Common myeloid progenitor, CD34-positive (primary cell): ENCODE measurements at regions not wholly inside any gene's neighbourhood (a gene's known extent, or its start where the extent isn't known, plus 50 kb on each side); places are given as distances from the start of the nearest gene placed in this dataset.

Source experiments
- CTCF ChIA-PET: fragments of 350-600 bp; sonication (Branson Sonifier 250); formaldehyde crosslinking; loops from one replicate; lab custom pipeline; 2021; ENCODE audit warnings: antibody characterized with exemption; lab: Charles Lee
- POLR2A ChIA-PET: fragments of 350-600 bp; sonication (Branson Sonifier 250); formaldehyde crosslinking; loops from one replicate; lab custom pipeline; 2021; ENCODE audit warnings: antibody characterized with exemption; lab: Charles Lee
- DNase-seq, 3 donors: peaks; one replicate each; pipeline versions ENCODE4 v3.0.0 to v3.0.0-alpha.2; 2013
- H3K27ac ChIP-seq, 2 experiments: 1 replicate in 1 of 2; 2 replicates in 1 of 2; pipeline ENCODE4 v1.7.0; 2013; ENCODE audit warnings: inconsistent platforms in 2 of 2, low read length in 2 of 2, mild to moderate bottlenecking in 2 of 2, low read depth in 1 of 2, moderate library complexity in 1 of 2; ENCODE audit not compliant: severe bottlenecking in 2 of 2, insufficient read depth in 1 of 2, poor library complexity in 1 of 2
- H3K27me3 ChIP-seq, 5 experiments: replicated peaks in 2 of 5; 1 replicate in 3 of 5; 2 replicates in 2 of 5; pipeline versions ENCODE4 v1.6.1 to v1.7.0; 2013; ENCODE audit warnings: low read length in 4 of 5, mild to moderate bottlenecking in 2 of 5, moderate library complexity in 2 of 5, inconsistent platforms in 1 of 5; ENCODE audit not compliant: insufficient read depth in 5 of 5, control insufficient read depth in 4 of 5
- H3K36me3 ChIP-seq, 4 experiments: 1 replicate in 2 of 4; 2 replicates in 2 of 4; pipeline versions ENCODE4 v1.6.1 to v1.7.0; 2013; ENCODE audit warnings: low read length in 3 of 4, control low read depth in 1 of 4, mild to moderate bottlenecking in 1 of 4; ENCODE audit not compliant: control insufficient read depth in 4 of 4, insufficient read depth in 4 of 4
- H3K4me1 ChIP-seq, 4 experiments: 1 replicate in 3 of 4; 2 replicates in 1 of 4; pipeline versions ENCODE4 v1.6.1 to v1.7.1; 2013; ENCODE audit warnings: low read length in 3 of 4, mild to moderate bottlenecking in 3 of 4, control low read depth in 1 of 4, inconsistent platforms in 1 of 4, moderate library complexity in 1 of 4; ENCODE audit not compliant: control insufficient read depth in 4 of 4, insufficient read depth in 4 of 4; ENCODE audit errors: control extremely low read depth in 1 of 4
- H3K4me3 ChIP-seq, 7 experiments: 1 replicate in 4 of 7; 2 replicates in 3 of 7; pipeline versions ENCODE4 v1.5.1 to v1.7.0; 2013; ENCODE audit warnings: mild to moderate bottlenecking in 7 of 7, low read length in 6 of 7, moderate library complexity in 6 of 7, inconsistent platforms in 2 of 7, low read depth in 2 of 7, control low read depth in 1 of 7; ENCODE audit not compliant: insufficient read depth in 4 of 7, control insufficient read depth in 1 of 7; ENCODE audit errors: extremely low read depth in 1 of 7
- H3K9me3 ChIP-seq, 5 experiments: 1 replicate in 4 of 5; 2 replicates in 1 of 5; pipeline versions ENCODE4 v1.6.1 to v1.7.1; 2013; ENCODE audit warnings: low read length in 4 of 5, mild to moderate bottlenecking in 2 of 5, inconsistent platforms in 1 of 5, low read depth in 1 of 5, moderate library complexity in 1 of 5; ENCODE audit not compliant: control insufficient read depth in 4 of 5, insufficient read depth in 2 of 5; ENCODE audit errors: control extremely low read depth in 1 of 5
- WGBS: methylation state at CpG from one replicate; pipeline ENCODE4 v1.1.5; 2013; ENCODE audit not compliant: insufficient coverage; 5-methylcytosine and 5-hydroxymethylcytosine counted together

DNA sequence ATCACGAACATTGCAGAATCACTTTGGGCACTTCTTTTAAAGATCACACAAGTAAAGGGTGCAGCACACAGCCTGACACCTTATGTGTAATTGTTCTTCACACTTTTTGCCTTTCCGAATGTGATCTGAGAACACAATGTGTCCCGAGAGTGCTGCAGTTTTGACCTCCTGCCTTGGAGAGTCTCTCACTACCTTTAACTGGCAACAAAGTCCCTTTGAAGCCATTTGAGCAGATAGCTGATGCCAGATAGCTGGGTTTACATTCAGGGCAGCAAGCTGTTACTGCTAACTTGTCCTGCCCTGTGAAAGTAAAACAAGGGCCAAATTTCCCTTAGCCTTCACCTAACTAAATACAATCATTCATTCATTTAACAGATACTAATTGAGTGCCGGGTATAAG, 411.0 kb upstream of the DYNLRB2 start:
- ChIA-PET POLR2A (no interaction called here), CTCF (no interaction called here)
- Histone ChIP-seq H3K27ac (no peak overlapping the region), H3K9me3 (peaks cover 0 to 6% (median 0%) of the 10 kb centered on the region in 5 experiments), H3K27me3 (no peaks in the 10 kb centered on the region), H3K4me3 (no peak overlapping the region), H3K4me1 (no peaks in the 10 kb centered on the region), H3K36me3 (no peaks in the 10 kb centered on the region)
- DNase-seq: no peak
- WGBS: 77% methylated on average over 3 of the region's 4 CpGs

DNA sequence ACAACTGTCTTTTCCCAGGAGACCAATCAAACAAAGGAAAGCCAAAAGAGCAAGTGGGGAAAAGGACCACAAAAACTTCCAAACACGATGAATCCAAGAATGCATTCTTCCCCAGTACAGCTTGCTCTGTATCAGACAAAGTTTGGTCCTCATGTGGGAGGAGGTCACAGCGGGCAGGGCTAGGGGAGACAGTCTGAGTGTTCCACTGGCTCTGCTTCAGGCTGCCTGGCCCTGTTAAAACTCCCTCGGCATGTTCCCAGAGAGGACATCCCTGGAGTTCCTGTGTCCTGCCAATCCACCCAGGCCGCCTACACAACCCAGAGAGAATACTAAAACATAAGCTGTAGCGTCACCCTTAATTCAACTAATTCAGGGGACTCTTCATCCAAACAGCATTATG, 415.1 kb upstream of the DYNLRB2 start:
- no peak for DNase-seq
- ChIA-PET CTCF (no interaction called here), POLR2A (no interaction called here)
- Histone ChIP-seq H3K4me3 (no peak overlapping the region), H3K9me3 (no peaks in the 10 kb centered on the region), H3K27me3 (peaks cover 0 to 3% (median 0%) of the 10 kb centered on the region in 5 experiments), H3K27ac (no peak overlapping the region), H3K36me3 (no peaks in the 10 kb centered on the region), H3K4me1 (no peaks in the 10 kb centered on the region)
- WGBS: 84% methylated on average over 5 of the region's 5 CpGs

DNA sequence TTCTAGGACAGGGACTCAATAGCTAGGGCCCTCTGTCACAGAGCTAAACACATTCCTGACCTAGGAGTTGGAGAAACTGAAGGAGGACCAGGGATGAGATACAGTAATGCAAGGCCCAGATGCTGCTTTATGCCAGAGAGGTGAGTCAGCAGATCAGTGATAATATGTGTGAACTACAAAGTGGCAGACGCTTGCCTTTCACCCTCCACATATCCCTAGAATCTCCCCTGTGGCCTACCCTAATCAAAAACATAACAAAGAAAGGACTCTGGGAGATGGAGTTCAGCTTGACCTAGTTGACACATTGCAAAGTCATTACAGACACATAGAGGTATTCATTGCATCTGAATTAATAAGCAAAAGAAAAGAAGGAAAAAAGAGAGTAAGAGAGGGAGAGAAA, 417.6 kb upstream of the DYNLRB2 start:
- H3K27me3 ChIP-seq: peaks cover 0 to 3% (median 0%) of the 10 kb centered on the region in 5 experiments
- no peak overlapping the region for H3K27ac ChIP-seq
- no peaks in the 10 kb centered on the region for H3K4me1 ChIP-seq
- H3K9me3 ChIP-seq: no peaks in the 10 kb centered on the region
- H3K4me3 ChIP-seq: no peak overlapping the region
- no peak for DNase-seq
- WGBS: no CpG with 5 or more reads among the region's 1 CpG
- POLR2A ChIA-PET: no interaction called here
- CTCF ChIA-PET: no interaction called here
- H3K36me3 ChIP-seq: no peaks in the 10 kb centered on the region

DNA sequence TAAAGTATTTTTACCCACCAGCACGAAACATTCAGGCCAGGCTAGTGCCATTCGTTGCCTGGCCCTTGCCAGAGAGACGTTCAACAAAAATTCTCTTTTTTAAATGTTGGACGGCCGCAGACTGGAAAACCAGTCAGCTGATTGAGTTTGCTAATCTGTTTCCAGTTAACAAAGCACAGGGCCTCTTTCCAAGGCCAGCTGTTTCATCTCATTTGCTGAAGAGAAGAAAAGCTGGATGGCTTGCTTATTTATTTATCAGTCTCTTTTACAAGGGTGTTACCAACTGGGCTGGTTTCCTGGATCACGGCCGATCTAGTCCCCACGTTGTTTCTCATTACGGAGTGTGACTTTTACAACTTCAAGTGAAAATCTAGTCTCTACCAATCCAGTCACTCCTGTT, 418.7 kb upstream of the DYNLRB2 start:
- Histone ChIP-seq H3K36me3 (no peaks in the 10 kb centered on the region), H3K9me3 (no peaks in the 10 kb centered on the region), H3K27me3 (peaks cover 0 to 3% (median 0%) of the 10 kb centered on the region in 5 experiments), H3K4me3 (no peak overlapping the region), H3K27ac (no peak overlapping the region), H3K4me1 (no peaks in the 10 kb centered on the region)
- no peak for DNase-seq
- WGBS: 83% methylated on average over 9 of the region's 9 CpGs
- ChIA-PET POLR2A (no interaction called here), CTCF (interaction anchor here (0.7 kb wide), 1 partner anchor 1994 kb away, joined by 5 read pairs; no protein-coding TSS in a partner anchor)

DNA sequence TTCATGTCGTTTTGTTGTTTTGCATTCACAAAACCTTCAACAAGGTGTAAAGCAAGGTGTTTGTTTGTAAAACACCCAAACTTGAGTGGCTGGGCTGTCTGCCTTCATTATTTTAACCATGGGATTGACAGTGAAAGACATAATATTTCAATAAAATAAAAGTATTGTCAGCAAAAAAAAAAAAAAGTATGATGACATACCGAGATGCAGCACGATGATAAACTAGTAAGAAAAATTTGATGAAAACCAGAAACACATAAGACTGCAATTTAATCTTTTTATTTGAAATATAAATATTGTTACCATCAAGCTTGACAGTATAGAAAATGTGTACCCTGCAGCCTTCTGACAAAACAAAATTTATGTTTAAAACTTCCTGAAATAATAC, 419.3 kb upstream of the DYNLRB2 start:
- Histone ChIP-seq H3K4me1 (no peaks in the 10 kb centered on the region), H3K36me3 (no peaks in the 10 kb centered on the region), H3K9me3 (no peaks in the 10 kb centered on the region), H3K27ac (no peak overlapping the region), H3K27me3 (peaks cover 0 to 3% (median 0%) of the 10 kb centered on the region in 5 experiments), H3K4me3 (no peak overlapping the region)
- ChIA-PET POLR2A (no interaction called here), CTCF (interaction anchor here (0.7 kb wide), 1 partner anchor 1993 kb away, joined by 5 read pairs; no protein-coding TSS in a partner anchor)
- WGBS: no CpG with 5 or more reads among the region's 3 CpGs
- DNase-seq: no peak

DNA sequence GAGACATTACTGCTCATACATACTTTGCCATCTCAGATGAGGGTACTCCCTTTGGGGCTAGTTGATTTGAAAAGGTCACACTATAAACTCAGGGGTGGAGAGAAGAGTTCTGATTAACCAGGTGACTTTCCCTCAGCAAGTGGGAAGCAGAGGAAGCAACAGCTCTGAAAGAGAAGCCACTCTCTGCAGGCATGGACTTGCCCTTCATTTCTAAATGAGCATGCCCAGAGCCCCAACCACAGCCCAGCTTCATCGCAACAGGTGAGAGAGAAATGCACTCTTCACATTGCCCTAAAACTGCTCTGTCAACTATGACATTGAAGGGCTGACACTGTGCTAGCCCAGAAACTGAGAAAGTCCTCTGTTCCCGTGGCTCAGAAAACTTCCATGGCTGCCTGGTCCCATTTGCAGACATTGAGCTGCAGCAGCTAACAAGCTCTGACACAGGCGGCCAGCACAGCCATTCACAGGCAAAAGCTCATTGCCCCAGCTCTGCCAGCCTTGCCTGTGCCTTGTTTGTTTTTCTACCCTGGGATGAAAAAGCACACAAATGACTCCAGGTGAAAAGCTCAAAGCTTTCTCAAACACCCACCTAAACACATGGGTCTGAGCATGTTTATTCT, 419.8 kb upstream of the DYNLRB2 start:
- no peak overlapping the region for H3K4me3 ChIP-seq
- H3K9me3 ChIP-seq: no peaks in the 10 kb centered on the region
- 89% methylated on average over 3 of the region's 3 CpGs for WGBS
- H3K36me3 ChIP-seq: no peaks in the 10 kb centered on the region
- no peak overlapping the region for H3K27ac ChIP-seq
- peaks cover 0 to 3% (median 0%) of the 10 kb centered on the region in 5 experiments for H3K27me3 ChIP-seq
- no peaks in the 10 kb centered on the region for H3K4me1 ChIP-seq
- ChIA-PET POLR2A (no interaction called here), CTCF (no interaction called here)
- no peak for DNase-seq

DNA sequence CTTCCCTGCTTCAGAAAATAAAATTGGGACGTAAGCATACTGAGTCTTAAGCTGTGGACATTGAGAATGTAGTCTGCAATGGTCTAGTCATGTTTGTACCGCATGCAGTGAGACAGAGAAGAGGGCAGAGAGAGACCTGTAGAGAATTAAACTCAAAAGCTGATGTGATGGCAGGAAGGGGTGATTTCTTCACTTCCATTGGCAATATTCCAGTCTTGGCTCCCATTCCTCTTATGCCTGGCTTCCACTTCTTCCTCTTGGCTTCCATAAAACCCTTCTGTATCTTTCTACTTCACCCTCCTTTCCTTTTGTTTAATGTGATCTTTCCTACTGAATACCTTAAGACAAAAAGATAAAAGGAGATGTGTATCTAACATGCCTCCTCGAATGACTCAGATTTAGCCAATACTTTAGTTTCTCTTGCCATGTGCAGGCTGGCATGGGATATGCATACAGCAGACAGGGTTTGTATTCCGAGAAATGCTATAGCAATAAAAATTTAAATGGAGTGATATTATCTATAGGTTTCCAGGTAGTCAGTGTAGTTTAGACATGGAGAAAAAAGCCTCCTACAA, 423.1 kb upstream of the DYNLRB2 start:
- Histone ChIP-seq H3K27me3 (peaks cover 0 to 3% (median 2%) of the 10 kb centered on the region in 5 experiments), H3K36me3 (no peaks in the 10 kb centered on the region), H3K9me3 (no peaks in the 10 kb centered on the region), H3K4me3 (no peak overlapping the region), H3K4me1 (no peaks in the 10 kb centered on the region), H3K27ac (no peak overlapping the region)
- DNase-seq: no peak
- POLR2A ChIA-PET: no interaction called here
- CTCF ChIA-PET: no interaction called here
- WGBS: 100% methylated on average over 4 of the region's 4 CpGs
